Prostate gland (tissue), 2 donors: ENCODE measurements at regions not wholly inside any gene's neighbourhood (a gene's known extent, or its start where the extent isn't known, plus 50 kb on each side); places are given as distances from the start of the nearest gene placed in this dataset.

ENCODE experiments used
- CTCF ChIP-seq, 4 experiments: fragments of 200-600 bp in 2 of 4; fragments of 450-650 bp in 2 of 4; sonication (generic) in 2 of 4; IDR thresholded peaks; 1 replicate in 3 of 4; 2 replicates in 1 of 4; pipeline ENCODE4 v1.5.1; 2016 to 2019; ENCODE audit warnings: antibody characterized with exemption in 4 of 4, mild to moderate bottlenecking in 2 of 4, moderate library complexity in 2 of 4
- POLR2A ChIP-seq: fragments of 450-650 bp; IDR thresholded peaks from one replicate; pipeline ENCODE4 v1.6.1; 2016; ENCODE audit warnings: antibody characterized with exemption, mild to moderate bottlenecking
- POLR2AphosphoS5 ChIP-seq: sonication (generic); formaldehyde crosslinking; IDR thresholded peaks from one replicate; pipeline ENCODE4 v1.6.1; 2017; ENCODE audit warnings: antibody characterized with exemption

GRCh38 chr13:106095406-106095805, 440.1 kb downstream of the EFNB2 start:
- TF ChIP-seq CTCF (IDR thresholded peaks at IDR 0.05) (no peak), POLR2AphosphoS5 (no peak), POLR2A (no peak)
